ENCODE measurements at regions not wholly inside any gene's neighbourhood (a gene's known extent, or its start where the extent isn't known, plus 50 kb on each side); places are given as distances from the start of the nearest gene placed in this dataset.

GRCh38 chr7:16021851-16022250, 335.4 kb upstream of the MEOX2 start:
- H3K27me3 ChIP-seq, result no peaks in the 10 kb centered on the region
- no peak for DNase-seq (ENCODE audit: low spot score in 2 of 2)
- TF ChIP-seq, protein P1, sequence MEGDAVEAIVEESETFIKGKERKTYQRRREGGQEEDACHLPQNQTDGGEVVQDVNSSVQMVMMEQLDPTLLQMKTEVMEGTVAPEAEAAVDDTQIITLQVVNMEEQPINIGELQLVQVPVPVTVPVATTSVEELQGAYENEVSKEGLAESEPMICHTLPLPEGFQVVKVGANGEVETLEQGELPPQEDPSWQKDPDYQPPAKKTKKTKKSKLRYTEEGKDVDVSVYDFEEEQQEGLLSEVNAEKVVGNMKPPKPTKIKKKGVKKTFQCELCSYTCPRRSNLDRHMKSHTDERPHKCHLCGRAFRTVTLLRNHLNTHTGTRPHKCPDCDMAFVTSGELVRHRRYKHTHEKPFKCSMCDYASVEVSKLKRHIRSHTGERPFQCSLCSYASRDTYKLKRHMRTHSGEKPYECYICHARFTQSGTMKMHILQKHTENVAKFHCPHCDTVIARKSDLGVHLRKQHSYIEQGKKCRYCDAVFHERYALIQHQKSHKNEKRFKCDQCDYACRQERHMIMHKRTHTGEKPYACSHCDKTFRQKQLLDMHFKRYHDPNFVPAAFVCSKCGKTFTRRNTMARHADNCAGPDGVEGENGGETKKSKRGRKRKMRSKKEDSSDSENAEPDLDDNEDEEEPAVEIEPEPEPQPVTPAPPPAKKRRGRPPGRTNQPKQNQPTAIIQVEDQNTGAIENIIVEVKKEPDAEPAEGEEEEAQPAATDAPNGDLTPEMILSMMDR (IDR thresholded peaks at IDR 0.05), result no peak
- no peak for TF ChIP-seq EP300 (IDR thresholded peaks at IDR 0.05)
- no peak for TF ChIP-seq POLR2A (IDR thresholded peaks at IDR 0.05)
- WGBS, 2 donors, result 37 to 41% methylated on average over 1 of the region's 1 CpG
- peaks cover 0 to 24% (median 2%) of the 10 kb centered on the region in 4 donors for H3K4me1 ChIP-seq
- no peaks in the 10 kb centered on the region for H3K9me3 ChIP-seq
- H3K36me3 ChIP-seq, result no peaks in the 10 kb centered on the region
- no peak overlapping the region for H3K27ac ChIP-seq
- no peak overlapping the region for H3K4me3 ChIP-seq

- Histone ChIP-seq H3K4me3 (no peak overlapping the region), H3K9me3 (peaks cover 0 to under 1% (median 0%) of the 10 kb centered on the region in 4 donors), H3K27ac (no peak overlapping the region), H3K4me1 (no peaks in the 10 kb centered on the region), H3K36me3 (no peaks in the 10 kb centered on the region), H3K27me3 (no peaks in the 10 kb centered on the region)
- no peak for DNase-seq (ENCODE audit: low spot score in 2 of 2)
- TF ChIP-seq EP300 (IDR thresholded peaks at IDR 0.05) (no peak), POLR2A (IDR thresholded peaks at IDR 0.05) (no peak)
- TF ChIP-seq, protein P1 (IDR thresholded peaks at IDR 0.05), result no peak
Measured at GRCh38 chr7:16015981-16016380, 329.5 kb upstream of the MEOX2 start.

DNA sequence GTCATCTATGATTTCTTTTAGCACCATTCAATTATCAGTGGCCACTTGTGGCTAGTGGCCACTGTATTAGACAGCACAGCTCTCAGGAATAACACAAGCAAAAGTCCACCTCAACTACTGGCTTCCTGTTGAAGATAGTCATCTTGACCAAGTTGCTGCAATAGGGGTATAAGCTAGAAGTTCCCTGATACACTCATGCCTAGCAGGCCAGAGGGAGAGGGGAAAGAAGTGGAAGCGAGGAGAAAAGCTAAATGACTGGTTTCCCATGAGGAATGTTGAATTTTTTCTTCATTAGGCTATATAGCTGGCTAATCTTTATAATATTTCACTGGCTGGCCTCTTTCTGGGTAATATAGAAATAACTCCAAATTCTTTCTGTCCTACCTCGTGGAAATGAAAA, 327.5 kb upstream of the MEOX2 start:
- Histone ChIP-seq H3K36me3 (no peaks in the 10 kb centered on the region), H3K27ac (no peak overlapping the region), H3K27me3 (no peaks in the 10 kb centered on the region), H3K4me1 (no peaks in the 10 kb centered on the region), H3K4me3 (no peak overlapping the region), H3K9me3 (peaks cover 0 to 5% (median 0%) of the 10 kb centered on the region in 4 donors)
- TF ChIP-seq EP300 (IDR thresholded peaks at IDR 0.05) (no peak), POLR2A (IDR thresholded peaks at IDR 0.05) (no peak)
- TF ChIP-seq, protein P1 (IDR thresholded peaks at IDR 0.05), result no peak
- WGBS, 2 donors, result 87 to 91% methylated on average over 2 of the region's 2 CpGs
- DNase-seq (ENCODE audit: low spot score in 2 of 2), result no peak

DNA sequence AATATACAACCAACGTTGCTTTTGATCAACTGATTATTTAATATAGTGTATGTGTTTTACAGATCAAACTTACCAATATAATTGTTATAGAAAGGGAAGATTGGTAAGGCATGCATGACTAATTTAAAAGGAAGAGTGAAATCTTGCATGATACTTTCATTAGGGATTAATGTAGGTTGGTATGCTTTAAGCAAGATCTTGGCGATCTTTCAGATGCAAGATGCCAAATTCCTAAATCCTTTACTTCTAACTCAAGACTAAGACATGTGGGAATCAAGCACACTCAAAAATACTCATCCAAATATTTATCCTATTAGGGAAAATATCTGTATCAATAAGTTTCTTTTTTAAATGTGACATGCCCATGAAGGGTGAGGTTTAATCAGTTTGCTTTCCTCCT, 321.4 kb upstream of the MEOX2 start:
- H3K27ac ChIP-seq, result no peak overlapping the region
- TF ChIP-seq EP300 (IDR thresholded peaks at IDR 0.05), result no peak
- TF ChIP-seq, protein P1 (IDR thresholded peaks at IDR 0.05), result no peak
- TF ChIP-seq POLR2A (IDR thresholded peaks at IDR 0.05), result no peak
- H3K4me1 ChIP-seq, result no peaks in the 10 kb centered on the region
- no peaks in the 10 kb centered on the region for H3K27me3 ChIP-seq
- no peak for DNase-seq (ENCODE audit: low spot score in 2 of 2)
- H3K9me3 ChIP-seq, result peaks cover 0 to 5% (median 0%) of the 10 kb centered on the region in 4 donors
- WGBS, 2 donors, result 78 to 80% methylated on average over 2 of the region's 2 CpGs
- H3K36me3 ChIP-seq, result no peaks in the 10 kb centered on the region
- no peak overlapping the region for H3K4me3 ChIP-seq

- Histone ChIP-seq H3K4me1 (no peaks in the 10 kb centered on the region), H3K27me3 (no peaks in the 10 kb centered on the region), H3K4me3 (no peak overlapping the region), H3K36me3 (no peaks in the 10 kb centered on the region), H3K9me3 (no peaks in the 10 kb centered on the region), H3K27ac (no peak overlapping the region)
- TF ChIP-seq EP300 (IDR thresholded peaks at IDR 0.05), result no peak
- TF ChIP-seq POLR2A (IDR thresholded peaks at IDR 0.05), result no peak
- TF ChIP-seq, protein P1 (IDR thresholded peaks at IDR 0.05), result no peak
- WGBS, 2 donors, result 76 to 84% methylated on average over 1 of the region's 1 CpG
- no peak for DNase-seq (ENCODE audit: low spot score in 2 of 2)
Measured at GRCh38 chr7:16004702-16005101, 318.2 kb upstream of the MEOX2 start.

All from tibial nerve (tissue), 4 donors.